Lung (tissue), 11 donors: ENCODE measurements at regions not wholly inside any gene's neighbourhood (a gene's known extent, or its start where the extent isn't known, plus 50 kb on each side); places are given as distances from the start of the nearest gene placed in this dataset.

Experiments
- ATAC-seq: fragments of 200-7000 bp; cut with Tn5 transposase; one replicate; pipeline ENCODE4 v1.9.1; 2020; ENCODE audit warnings: moderate number of reproducible peaks; ENCODE audit not compliant: insufficient read depth, low FRiP score
- DNase-seq, 3 donors: peaks; one replicate each; pipeline ENCODE4 v3.0.0-alpha.2; 2013 to 2017
- H3K27ac ChIP-seq, 2 donors: one replicate each; pipeline ENCODE4 v1.5.1; 2013; ENCODE audit warnings: mild to moderate bottlenecking in 2 of 2, moderate library complexity in 2 of 2, control low read depth in 1 of 2, inconsistent platforms in 1 of 2, low read depth in 1 of 2, low read length in 1 of 2
- H3K27me3 ChIP-seq, 3 donors: one replicate each; pipeline ENCODE4 v1.5.1; 2013; ENCODE audit warnings: low read length in 2 of 3; ENCODE audit not compliant: control insufficient read depth in 3 of 3, insufficient read depth in 3 of 3
- H3K36me3 ChIP-seq, 4 donors: one replicate each; pipeline ENCODE4 v1.5.1; 2013; ENCODE audit warnings: low read length in 4 of 4, mild to moderate bottlenecking in 1 of 4, moderate library complexity in 1 of 4; ENCODE audit not compliant: control insufficient read depth in 4 of 4, insufficient read depth in 4 of 4
- H3K4me1 ChIP-seq, 5 donors: one replicate each; pipeline ENCODE4 v1.5.1; 2013; ENCODE audit warnings: low read length in 5 of 5, mild to moderate bottlenecking in 2 of 5, moderate library complexity in 1 of 5; ENCODE audit not compliant: control insufficient read depth in 5 of 5, insufficient read depth in 5 of 5
- H3K4me3 ChIP-seq: one replicate; pipeline ENCODE4 v1.5.1; 2013; ENCODE audit warnings: mild to moderate bottlenecking, control low read depth, moderate library complexity
- H3K9ac ChIP-seq, 2 donors: one replicate each; pipeline ENCODE4 v1.5.1; 2013; ENCODE audit warnings: low read length in 2 of 2, control low read depth in 1 of 2; ENCODE audit not compliant: insufficient read depth in 1 of 2
- H3K9me3 ChIP-seq, 4 donors: one replicate each; pipeline ENCODE4 v1.5.1; 2013; ENCODE audit warnings: low read length in 3 of 4, mild to moderate bottlenecking in 1 of 4, moderate library complexity in 1 of 4; ENCODE audit not compliant: control insufficient read depth in 4 of 4, insufficient read depth in 3 of 4
- CTCF ChIP-seq: IDR thresholded peaks from 2 replicates; pipeline ENCODE4 v1.5.1; 2012; ENCODE audit warnings: mild to moderate bottlenecking; ENCODE audit errors: control extremely low read depth, extremely low read depth
- WGBS, 2 donors: extraction: QIAGEN DNeasy Blood & Tissue Kit; methylation state at CpG; one replicate each; pipeline ENCODE4 v1.1.7; 2013; 5-methylcytosine and 5-hydroxymethylcytosine counted together
- donor health status: control.
- donor health status: control.
- donor health status: Bipolar disorder and iron deficiency.
- donor health status: healthy.
- donor health status: DM: yes; HTN: yes; CAD: no.

- no peak for TF ChIP-seq CTCF
- Histone ChIP-seq H3K4me3 (no peak overlapping the region), H3K27ac (no peak overlapping the region), H3K27me3 (no peaks in the 10 kb centered on the region), H3K9me3 (no peaks in the 10 kb centered on the region), H3K36me3 (no peaks in the 10 kb centered on the region), H3K4me1 (peaks cover 0 to 4% (median 0%) of the 10 kb centered on the region in 5 donors), H3K9ac (no peak overlapping the region)
- WGBS, 2 donors, result 79 to 88% methylated on average over 4 of the region's 4 CpGs
- DNase-seq (no peak), ATAC-seq (no peak)
Observed at GRCh38 chr11:94678236-94678635, 89.9 kb upstream of the AMOTL1 start.

- no peaks in the 10 kb centered on the region for H3K9me3 ChIP-seq
- H3K36me3 ChIP-seq, result no peaks in the 10 kb centered on the region
- no peak for ATAC-seq
- no peak overlapping the region for H3K9ac ChIP-seq
- 95 to 100% methylated on average over 1 of the region's 1 CpG for WGBS, 2 donors
- H3K4me3 ChIP-seq, result no peak overlapping the region
- H3K4me1 ChIP-seq, result peaks cover 0 to under 1% (median 0%) of the 10 kb centered on the region in 5 donors
- DNase-seq, result no peak
- TF ChIP-seq CTCF, result no peak
- H3K27me3 ChIP-seq, result no peaks in the 10 kb centered on the region
- H3K27ac ChIP-seq, result no peak overlapping the region
Observed at GRCh38 chr11:94678901-94679300, 89.3 kb upstream of the AMOTL1 start.

- DNase-seq, result no peak
Observed at GRCh38 chr11:94680426-94680825, 87.7 kb upstream of the AMOTL1 start.

More at GRCh38 chr11:94680426-94680825, 87.7 kb upstream of the AMOTL1 start:
- no peaks in the 10 kb centered on the region for H3K9me3 ChIP-seq
- H3K27ac ChIP-seq, result no peak overlapping the region
- no peak for ATAC-seq
- no peak for TF ChIP-seq CTCF
- 94 to 95% methylated on average over 5 of the region's 5 CpGs for WGBS, 2 donors
- H3K9ac ChIP-seq, result no peak overlapping the region
- no peaks in the 10 kb centered on the region for H3K27me3 ChIP-seq
- H3K36me3 ChIP-seq, result no peaks in the 10 kb centered on the region
- H3K4me3 ChIP-seq, result no peak overlapping the region
- H3K4me1 ChIP-seq, result no peaks in the 10 kb centered on the region
